ENCODE measurements at regions not wholly inside any gene's neighbourhood (a gene's known extent, or its start where the extent isn't known, plus 50 kb on each side); places are given as distances from the start of the nearest gene placed in this dataset.

- Histone ChIP-seq H3K27me3 (ENCODE audit: insufficient read depth, low read length) (no peaks in the 10 kb centered on the region), H4K20me1 (ENCODE audit: insufficient read depth, low read length) (no peaks in the 10 kb centered on the region), H3K4me2 (ENCODE audit: low read length) (no peak overlapping the region), H3K4me1 (ENCODE audit: insufficient read depth, low read length, severe bottlenecking) (no peaks in the 10 kb centered on the region), H3K9me3 (ENCODE audit: low read length) (no peaks in the 10 kb centered on the region), H3K9me2 (ENCODE audit: low read depth, low read length) (no peaks in the 10 kb centered on the region), H3K27ac (ENCODE audit: low read depth, low read length, poor library complexity, severe bottlenecking) (no peak overlapping the region), H2AFZ (ENCODE audit: low read length) (no peak overlapping the region), H3K79me2 (ENCODE audit: insufficient read depth, low read length) (no peaks in the 10 kb centered on the region), H3K4me3 (ENCODE audit: low read depth, low read length, poor library complexity, severe bottlenecking) (no peak overlapping the region), H3K9ac (ENCODE audit: low read length) (no peak overlapping the region), H3K36me3 (ENCODE audit: insufficient read depth, low read length) (no peaks in the 10 kb centered on the region), H3F3A (ENCODE audit: insufficient read depth, low read length) (no peaks in the 10 kb centered on the region)
- no peak for TF ChIP-seq EZH2 (IDR thresholded peaks at IDR 0.05; ENCODE audit: borderline replicate concordance, low read length)
- TF ChIP-seq, protein P1, sequence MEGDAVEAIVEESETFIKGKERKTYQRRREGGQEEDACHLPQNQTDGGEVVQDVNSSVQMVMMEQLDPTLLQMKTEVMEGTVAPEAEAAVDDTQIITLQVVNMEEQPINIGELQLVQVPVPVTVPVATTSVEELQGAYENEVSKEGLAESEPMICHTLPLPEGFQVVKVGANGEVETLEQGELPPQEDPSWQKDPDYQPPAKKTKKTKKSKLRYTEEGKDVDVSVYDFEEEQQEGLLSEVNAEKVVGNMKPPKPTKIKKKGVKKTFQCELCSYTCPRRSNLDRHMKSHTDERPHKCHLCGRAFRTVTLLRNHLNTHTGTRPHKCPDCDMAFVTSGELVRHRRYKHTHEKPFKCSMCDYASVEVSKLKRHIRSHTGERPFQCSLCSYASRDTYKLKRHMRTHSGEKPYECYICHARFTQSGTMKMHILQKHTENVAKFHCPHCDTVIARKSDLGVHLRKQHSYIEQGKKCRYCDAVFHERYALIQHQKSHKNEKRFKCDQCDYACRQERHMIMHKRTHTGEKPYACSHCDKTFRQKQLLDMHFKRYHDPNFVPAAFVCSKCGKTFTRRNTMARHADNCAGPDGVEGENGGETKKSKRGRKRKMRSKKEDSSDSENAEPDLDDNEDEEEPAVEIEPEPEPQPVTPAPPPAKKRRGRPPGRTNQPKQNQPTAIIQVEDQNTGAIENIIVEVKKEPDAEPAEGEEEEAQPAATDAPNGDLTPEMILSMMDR (IDR thresholded peaks at IDR 0.05; ENCODE audit: low read length), result no peak
Observed at GRCh38 chr2:2568411-2568810, 237.3 kb upstream of the MYT1L start.

GRCh38 chr2:2567776-2568175, 236.7 kb upstream of the MYT1L start:
- Histone ChIP-seq H3K27ac (ENCODE audit: low read depth, low read length, poor library complexity, severe bottlenecking) (no peak overlapping the region), H3K4me3 (ENCODE audit: low read depth, low read length, poor library complexity, severe bottlenecking) (no peak overlapping the region), H3K4me1 (ENCODE audit: insufficient read depth, low read length, severe bottlenecking) (no peaks in the 10 kb centered on the region), H3F3A (ENCODE audit: insufficient read depth, low read length) (no peaks in the 10 kb centered on the region), H3K9me3 (ENCODE audit: low read length) (no peaks in the 10 kb centered on the region), H3K79me2 (ENCODE audit: insufficient read depth, low read length) (no peaks in the 10 kb centered on the region), H3K27me3 (ENCODE audit: insufficient read depth, low read length) (no peaks in the 10 kb centered on the region), H4K20me1 (ENCODE audit: insufficient read depth, low read length) (no peaks in the 10 kb centered on the region), H3K9ac (ENCODE audit: low read length) (no peak overlapping the region), H3K4me2 (ENCODE audit: low read length) (no peak overlapping the region), H3K9me2 (ENCODE audit: low read depth, low read length) (no peaks in the 10 kb centered on the region), H2AFZ (ENCODE audit: low read length) (no peak overlapping the region), H3K36me3 (ENCODE audit: insufficient read depth, low read length) (no peaks in the 10 kb centered on the region)
- no peak for TF ChIP-seq EZH2 (IDR thresholded peaks at IDR 0.05; ENCODE audit: borderline replicate concordance, low read length)
- TF ChIP-seq, protein P1 (IDR thresholded peaks at IDR 0.05; ENCODE audit: low read length), result no peak

GRCh38 chr2:2566396-2567323, 235.6 kb upstream of the MYT1L start:
- Histone ChIP-seq H3F3A (ENCODE audit: insufficient read depth, low read length) (no peaks in the 10 kb centered on the region), H3K4me2 (ENCODE audit: low read length) (no peak overlapping the region), H2AFZ (ENCODE audit: low read length) (no peak overlapping the region), H3K79me2 (ENCODE audit: insufficient read depth, low read length) (no peaks in the 10 kb centered on the region), H4K20me1 (ENCODE audit: insufficient read depth, low read length) (no peaks in the 10 kb centered on the region), H3K9me2 (ENCODE audit: low read depth, low read length) (no peaks in the 10 kb centered on the region), H3K27ac (ENCODE audit: low read depth, low read length, poor library complexity, severe bottlenecking) (no peak overlapping the region), H3K9me3 (ENCODE audit: low read length) (no peaks in the 10 kb centered on the region), H3K36me3 (ENCODE audit: insufficient read depth, low read length) (no peaks in the 10 kb centered on the region), H3K9ac (ENCODE audit: low read length) (no peak overlapping the region), H3K4me3 (ENCODE audit: low read depth, low read length, poor library complexity, severe bottlenecking) (no peak overlapping the region), H3K4me1 (ENCODE audit: insufficient read depth, low read length, severe bottlenecking) (no peaks in the 10 kb centered on the region), H3K27me3 (ENCODE audit: insufficient read depth, low read length) (no peaks in the 10 kb centered on the region)
- TF ChIP-seq, protein P1 (IDR thresholded peaks at IDR 0.05; ENCODE audit: low read length), result no peak
- TF ChIP-seq EZH2 (IDR thresholded peaks at IDR 0.05; ENCODE audit: borderline replicate concordance, low read length), result no peak
